HUES48 (cell line): ENCODE measurements at regions not wholly inside any gene's neighbourhood (a gene's known extent, or its start where the extent isn't known, plus 50 kb on each side); places are given as distances from the start of the nearest gene placed in this dataset.

Source experiments
- H3K27ac ChIP-seq: one replicate; pipeline ENCODE4 v1.7.0; 2013; ENCODE audit warnings: low read depth, low read length, inconsistent platforms
- H3K27me3 ChIP-seq: 2 replicates; pipeline ENCODE4 v1.6.1; 2013; ENCODE audit warnings: mild to moderate bottlenecking, low read length; ENCODE audit not compliant: control insufficient read depth, insufficient read depth
- H3K36me3 ChIP-seq: 2 replicates; pipeline ENCODE4 v1.6.1; 2013; ENCODE audit warnings: low read length; ENCODE audit not compliant: control insufficient read depth, insufficient read depth
- H3K4me1 ChIP-seq: 2 replicates; pipeline ENCODE4 v1.6.1; 2013; ENCODE audit warnings: mild to moderate bottlenecking, low read length; ENCODE audit not compliant: control insufficient read depth, insufficient read depth
- H3K4me3 ChIP-seq: 2 replicates; pipeline ENCODE4 v1.5.1; 2013; ENCODE audit warnings: mild to moderate bottlenecking, low read depth, low read length
- H3K9ac ChIP-seq: 2 replicates; pipeline ENCODE4 v1.6.1; 2013; ENCODE audit warnings: mild to moderate bottlenecking, low read depth, low read length, moderate library complexity
- H3K9me3 ChIP-seq: 2 replicates; pipeline ENCODE4 v1.6.1; 2013; ENCODE audit warnings: low read length; ENCODE audit not compliant: control insufficient read depth, insufficient read depth

DNA sequence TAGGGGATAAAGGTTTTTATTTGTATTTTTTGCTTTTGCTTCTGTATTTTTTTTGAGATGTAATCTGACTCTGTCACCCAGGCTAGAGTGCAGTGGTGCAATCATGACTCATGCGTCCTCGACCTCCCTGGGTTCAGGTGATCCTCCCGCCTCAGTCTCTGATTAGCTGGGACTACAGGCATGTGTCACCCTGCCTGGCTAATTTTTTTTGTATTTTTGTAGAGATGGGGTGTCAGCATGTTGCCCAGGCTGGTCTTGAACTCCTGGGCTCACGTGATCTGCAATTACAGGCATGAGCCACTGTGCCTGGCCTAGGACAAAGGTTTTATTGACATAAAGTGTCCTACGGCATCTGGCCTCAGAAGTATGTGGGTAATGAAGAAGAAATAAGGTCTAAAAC lies 297.1 kb upstream of the C9orf72 start:
- Histone ChIP-seq H3K4me3 (no peak overlapping the region), H3K27ac (no peak overlapping the region), H3K4me1 (no peaks in the 10 kb centered on the region)

DNA sequence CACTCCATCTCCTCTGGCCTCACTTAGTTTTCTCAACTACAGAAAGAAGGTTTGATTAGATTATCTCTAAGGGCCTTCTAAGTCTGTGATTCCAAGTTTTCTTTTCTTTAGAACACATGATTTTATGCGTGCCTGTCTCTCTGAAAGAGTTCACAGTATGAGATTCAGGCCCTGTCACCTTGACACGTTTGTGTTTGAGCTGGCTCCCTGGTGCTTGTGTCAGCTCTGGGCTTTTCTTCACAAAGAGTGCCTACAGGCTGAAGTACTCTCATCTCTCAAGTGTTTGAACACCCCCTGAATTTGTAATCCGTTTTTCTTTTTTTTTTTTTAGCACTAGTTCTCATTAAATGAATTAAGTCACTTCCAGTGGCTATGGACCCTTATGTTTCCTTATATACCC lies 306.9 kb upstream of the C9orf72 start:
- Histone ChIP-seq H3K4me1 (no peaks in the 10 kb centered on the region), H3K9me3 (no peaks in the 10 kb centered on the region), H3K27me3 (no peaks in the 10 kb centered on the region), H3K9ac (no peak overlapping the region), H3K36me3 (no peaks in the 10 kb centered on the region), H3K27ac (no peak overlapping the region), H3K4me3 (no peak overlapping the region)

More for the DNA sequence above, 297.1 kb upstream of the C9orf72 start:
- Histone ChIP-seq H3K36me3 (no peaks in the 10 kb centered on the region), H3K9ac (no peak overlapping the region), H3K9me3 (peaks cover 12% of the 10 kb centered on the region; the same call in 1 of the 2 replicates), H3K27me3 (no peaks in the 10 kb centered on the region)

- no peaks in the 10 kb centered on the region for H3K9me3 ChIP-seq
- no peaks in the 10 kb centered on the region for H3K4me1 ChIP-seq
- H3K27me3 ChIP-seq, result no peaks in the 10 kb centered on the region
- no peak overlapping the region for H3K4me3 ChIP-seq
- no peak overlapping the region for H3K27ac ChIP-seq
- H3K36me3 ChIP-seq, result no peaks in the 10 kb centered on the region
- no peak overlapping the region for H3K9ac ChIP-seq
Observed at GRCh38 chr9:27880635-27881034, 307.4 kb upstream of the C9orf72 start.

GRCh38 chr9:27888661-27889295 lies 315.5 kb upstream of the C9orf72 start:
- 0 out of 2 replicates have a peak, but pooled peaks cover 3% of the 10 kb centered on the region for H3K9me3 ChIP-seq
- no peaks in the 10 kb centered on the region for H3K27me3 ChIP-seq
- no peak overlapping the region for H3K4me3 ChIP-seq
- no peak overlapping the region for H3K27ac ChIP-seq
- no peaks in the 10 kb centered on the region for H3K4me1 ChIP-seq
- H3K36me3 ChIP-seq, result no peaks in the 10 kb centered on the region
- H3K9ac ChIP-seq, result no peak overlapping the region

GRCh38 chr9:27924502-27924901 lies 351.2 kb upstream of the C9orf72 start:
- H3K9ac ChIP-seq, result no peak overlapping the region
- no peak overlapping the region for H3K4me3 ChIP-seq
- H3K27ac ChIP-seq, result no peak overlapping the region
- H3K27me3 ChIP-seq, result no peaks in the 10 kb centered on the region
- H3K4me1 ChIP-seq, result no peaks in the 10 kb centered on the region
- H3K9me3 ChIP-seq, result no peaks in the 10 kb centered on the region
- H3K36me3 ChIP-seq, result no peaks in the 10 kb centered on the region

GRCh38 chr9:27925815-27926214 lies 352.5 kb upstream of the C9orf72 start:
- no peak overlapping the region for H3K27ac ChIP-seq
- H3K9me3 ChIP-seq, result no peaks in the 10 kb centered on the region
- H3K9ac ChIP-seq, result no peak overlapping the region
- H3K4me3 ChIP-seq, result no peak overlapping the region
- no peaks in the 10 kb centered on the region for H3K27me3 ChIP-seq
- no peaks in the 10 kb centered on the region for H3K36me3 ChIP-seq
- no peaks in the 10 kb centered on the region for H3K4me1 ChIP-seq

DNA sequence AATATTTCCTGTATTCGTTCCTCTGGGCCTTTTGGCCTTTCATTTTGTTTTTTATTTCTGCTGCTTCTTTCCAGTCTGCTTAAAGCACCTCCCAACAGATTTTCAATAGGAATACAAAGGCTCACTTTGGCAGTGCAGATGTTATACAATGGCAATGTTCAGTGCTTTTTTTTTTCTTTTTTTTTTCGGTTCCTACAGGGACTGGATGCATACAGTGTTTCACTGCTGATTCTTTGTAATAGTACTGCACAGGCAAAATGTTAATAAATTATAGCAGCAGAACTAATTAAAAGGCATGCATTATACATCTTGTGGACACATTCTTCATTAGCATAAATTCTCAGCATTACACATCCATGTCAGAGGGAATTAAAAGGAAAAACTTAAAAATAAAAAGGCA lies 356.6 kb upstream of the C9orf72 start:
- H3K4me1 ChIP-seq, result no peaks in the 10 kb centered on the region
- no peaks in the 10 kb centered on the region for H3K36me3 ChIP-seq
- H3K27me3 ChIP-seq, result no peaks in the 10 kb centered on the region
- H3K27ac ChIP-seq, result no peak overlapping the region
- no peak overlapping the region for H3K9ac ChIP-seq
- H3K9me3 ChIP-seq, result no peaks in the 10 kb centered on the region
- H3K4me3 ChIP-seq, result no peak overlapping the region

GRCh38 chr9:27933210-27934025 lies 360.1 kb upstream of the C9orf72 start:
- Histone ChIP-seq H3K27ac (no peak overlapping the region), H3K36me3 (no peaks in the 10 kb centered on the region)

GRCh38 chr9:27934471-27934870 lies 361.2 kb upstream of the C9orf72 start:
- H3K4me1 ChIP-seq, result peaks cover 5% of the 10 kb centered on the region; the same call in 1 of the 2 replicates
- no peak overlapping the region for H3K27ac ChIP-seq
- H3K4me3 ChIP-seq, result no peak overlapping the region
- H3K27me3 ChIP-seq, result no peaks in the 10 kb centered on the region
- no peaks in the 10 kb centered on the region for H3K9me3 ChIP-seq
- no peak overlapping the region for H3K9ac ChIP-seq
- H3K36me3 ChIP-seq, result no peaks in the 10 kb centered on the region

More at GRCh38 chr9:27933210-27934025, 360.1 kb upstream of the C9orf72 start:
- Histone ChIP-seq H3K9ac (no peak overlapping the region), H3K27me3 (no peaks in the 10 kb centered on the region), H3K4me1 (peaks cover 4% of the 10 kb centered on the region; the same call in 1 of the 2 replicates), H3K9me3 (no peaks in the 10 kb centered on the region), H3K4me3 (no peak overlapping the region)

GRCh38 chr9:27939186-27939585 lies 365.9 kb upstream of the C9orf72 start:
- H3K36me3 ChIP-seq, result no peaks in the 10 kb centered on the region
- H3K9me3 ChIP-seq, result no peaks in the 10 kb centered on the region
- H3K27me3 ChIP-seq, result no peaks in the 10 kb centered on the region
- no peak overlapping the region for H3K9ac ChIP-seq
- no peak overlapping the region for H3K4me3 ChIP-seq
- H3K27ac ChIP-seq, result no peak overlapping the region
- peaks cover 36% of the 10 kb centered on the region for H3K4me1 ChIP-seq

GRCh38 chr9:27940535-27940934 lies 367.3 kb upstream of the C9orf72 start:
- Histone ChIP-seq H3K4me3 (no peak overlapping the region), H3K4me1 (peaks cover 44% of the 10 kb centered on the region), H3K27me3 (no peaks in the 10 kb centered on the region), H3K9me3 (no peaks in the 10 kb centered on the region), H3K36me3 (no peaks in the 10 kb centered on the region), H3K9ac (no peak overlapping the region), H3K27ac (no peak overlapping the region)
